ENCODE measurements at regions not wholly inside any gene's neighbourhood (a gene's known extent, or its start where the extent isn't known, plus 50 kb on each side); places are given as distances from the start of the nearest gene placed in this dataset.
"Not testable (repeated sequence)": the region's sequence is repeated elsewhere in the genome, so short reads cannot be mapped to it uniquely, and the experiment has no call there.

- TF ChIP-seq CTCF (IDR thresholded peaks at IDR 0.05; ENCODE audit: borderline replicate concordance, extremely low read depth, insufficient read depth), result no peak
- H3K36me3 ChIP-seq (ENCODE audit: control insufficient read depth in 2 of 3, insufficient read depth in 3 of 3, low read length in 3 of 3), result no peaks in the 10 kb centered on the region
- no peaks in the 10 kb centered on the region for H3K27me3 ChIP-seq (ENCODE audit: control insufficient read depth, insufficient read depth, low read length)
- H3K4me3 ChIP-seq (ENCODE audit: low read length in 3 of 3), result no peak overlapping the region
- intact Hi-C loops (cut with DNase I), result no loop called here
- no peak overlapping the region for H3K27ac ChIP-seq (ENCODE audit: low read depth in 2 of 2, low read length in 2 of 2)
- H3K9ac ChIP-seq (ENCODE audit: low read length in 3 of 3), result no peak overlapping the region
- FAIRE-seq (no peak), DNase-seq (no peak)
- no peaks in the 10 kb centered on the region for H3K9me3 ChIP-seq (ENCODE audit: control insufficient read depth in 2 of 3, insufficient read depth in 1 of 3, low read length in 3 of 3)
- H3K4me1 ChIP-seq (ENCODE audit: control insufficient read depth in 2 of 3, insufficient read depth in 2 of 3, low read depth in 1 of 3, low read length in 3 of 3), result no peaks in the 10 kb centered on the region
Observed at GRCh38 chr5:104494083-104494482, 931.5 kb upstream of the NUDT12 start.

GRCh38 chr5:104472811-104473210 is 910.2 kb upstream of the NUDT12 start:
- Histone ChIP-seq H3K4me3 (ENCODE audit: low read length in 3 of 3) (no peak overlapping the region), H3K9me3 (ENCODE audit: control insufficient read depth in 2 of 3, insufficient read depth in 1 of 3, low read length in 3 of 3) (peaks cover 0 to 2% (median 0%) of the 10 kb centered on the region in 3 donors), H3K27ac (ENCODE audit: low read depth in 2 of 2, low read length in 2 of 2) (no peak overlapping the region), H3K36me3 (ENCODE audit: control insufficient read depth in 2 of 3, insufficient read depth in 3 of 3, low read length in 3 of 3) (no peaks in the 10 kb centered on the region), H3K9ac (ENCODE audit: low read length in 3 of 3) (no peak overlapping the region), H3K27me3 (ENCODE audit: control insufficient read depth, insufficient read depth, low read length) (no peaks in the 10 kb centered on the region), H3K4me1 (ENCODE audit: control insufficient read depth in 2 of 3, insufficient read depth in 2 of 3, low read depth in 1 of 3, low read length in 3 of 3) (no peaks in the 10 kb centered on the region)
- DNase-seq, result no peak
- intact Hi-C loops (cut with DNase I), result no loop called here
- no peak for TF ChIP-seq CTCF (IDR thresholded peaks at IDR 0.05; ENCODE audit: borderline replicate concordance, extremely low read depth, insufficient read depth)
- no peak for FAIRE-seq

- no peak for TF ChIP-seq CTCF (IDR thresholded peaks at IDR 0.05; ENCODE audit: borderline replicate concordance, extremely low read depth, insufficient read depth)
- Histone ChIP-seq H3K4me1 (ENCODE audit: control insufficient read depth in 2 of 3, insufficient read depth in 2 of 3, low read depth in 1 of 3, low read length in 3 of 3) (no peaks in the 10 kb centered on the region), H3K27me3 (ENCODE audit: control insufficient read depth, insufficient read depth, low read length) (no peaks in the 10 kb centered on the region), H3K36me3 (ENCODE audit: control insufficient read depth in 2 of 3, insufficient read depth in 3 of 3, low read length in 3 of 3) (no peaks in the 10 kb centered on the region), H3K9me3 (ENCODE audit: control insufficient read depth in 2 of 3, insufficient read depth in 1 of 3, low read length in 3 of 3) (peaks cover 0 to 4% (median 0%) of the 10 kb centered on the region in 3 donors), H3K4me3 (ENCODE audit: low read length in 3 of 3) (no peak overlapping the region), H3K9ac (ENCODE audit: low read length in 3 of 3) (no peak overlapping the region), H3K27ac (ENCODE audit: low read depth in 2 of 2, low read length in 2 of 2) (no peak overlapping the region)
- no peak for FAIRE-seq
- intact Hi-C loops (cut with DNase I), result no loop called here
- DNase-seq, result no peak
Observed at GRCh38 chr5:104456122-104456521, 893.5 kb upstream of the NUDT12 start.

GRCh38 chr5:104452550-104452949 is 890.0 kb upstream of the NUDT12 start:
- no peaks in the 10 kb centered on the region for H3K27me3 ChIP-seq (ENCODE audit: control insufficient read depth, insufficient read depth, low read length)
- no peaks in the 10 kb centered on the region for H3K36me3 ChIP-seq (ENCODE audit: control insufficient read depth in 2 of 3, insufficient read depth in 3 of 3, low read length in 3 of 3)
- no peak overlapping the region for H3K9ac ChIP-seq (ENCODE audit: low read length in 3 of 3)
- H3K4me1 ChIP-seq (ENCODE audit: control insufficient read depth in 2 of 3, insufficient read depth in 2 of 3, low read depth in 1 of 3, low read length in 3 of 3), result no peaks in the 10 kb centered on the region
- TF ChIP-seq CTCF (IDR thresholded peaks at IDR 0.05; ENCODE audit: borderline replicate concordance, extremely low read depth, insufficient read depth), result no peak
- H3K9me3 ChIP-seq (ENCODE audit: control insufficient read depth in 2 of 3, insufficient read depth in 1 of 3, low read length in 3 of 3), result no peaks in the 10 kb centered on the region
- FAIRE-seq, result no peak
- no peak overlapping the region for H3K4me3 ChIP-seq (ENCODE audit: low read length in 3 of 3)
- H3K27ac ChIP-seq (ENCODE audit: low read depth in 2 of 2, low read length in 2 of 2), result no peak overlapping the region
- DNase-seq, result no peak
- intact Hi-C loops (cut with DNase I), result no loop called here

GRCh38 chr5:104451911-104452310 is 889.3 kb upstream of the NUDT12 start:
- H3K4me1 ChIP-seq (ENCODE audit: control insufficient read depth in 2 of 3, insufficient read depth in 2 of 3, low read depth in 1 of 3, low read length in 3 of 3); H3K9ac ChIP-seq (ENCODE audit: low read length in 3 of 3); H3K4me3 ChIP-seq (ENCODE audit: low read length in 3 of 3); FAIRE-seq; DNase-seq; H3K36me3 ChIP-seq (ENCODE audit: control insufficient read depth in 2 of 3, insufficient read depth in 3 of 3, low read length in 3 of 3); H3K9me3 ChIP-seq (ENCODE audit: control insufficient read depth in 2 of 3, insufficient read depth in 1 of 3, low read length in 3 of 3); H3K27ac ChIP-seq (ENCODE audit: low read depth in 2 of 2, low read length in 2 of 2); H3K27me3 ChIP-seq (ENCODE audit: control insufficient read depth, insufficient read depth, low read length); intact Hi-C loops (cut with DNase I): not testable (repeated sequence)
